A549 (cell line): ENCODE measurements at regions not wholly inside any gene's neighbourhood (a gene's known extent, or its start where the extent isn't known, plus 50 kb on each side); places are given as distances from the start of the nearest gene placed in this dataset.

ENCODE experiments used
- ATAC-seq, 2 experiments: fragments of 200-7000 bp in 1 of 2; fragments of >200 bp in 1 of 2; cut with Nextera tagmentation in 1 of 2; cut with Tn5 transposase in 1 of 2; 3 replicates each; pipeline versions ENCODE4 v1.8.0 to v1.9.1; 2018 to 2020; ENCODE audit warnings: mild to moderate bottlenecking in 1 of 2, moderate library complexity in 1 of 2
- CTCF ChIA-PET: fragments of 300-600 bp; sonication (Branson Sonifier 250); formaldehyde crosslinking; extraction: SDS; loops from one replicate; lab custom pipeline; 2021; ENCODE audit warnings: antibody characterized with exemption, inconsistent platforms; lab: Yijun Ruan, JAX
- POLR2A ChIA-PET: fragments of 350-600 bp; formaldehyde crosslinking; extraction: SDS; loops from one replicate; lab custom pipeline; 2021; ENCODE audit warnings: antibody characterized with exemption, inconsistent platforms; lab: Yijun Ruan, JAX
- DNase-seq, 2 experiments: peaks; one replicate each; pipeline versions ENCODE4 v3.0.0 to v3.0.0-alpha.2; 2011 to 2016; ENCODE audit warnings: low read depth in 1 of 2, low spot score in 1 of 2
- FAIRE-seq: peaks from 2 replicates; lab custom pipeline; 2011; peaks lifted over from hg19 to GRCh38; lab: Jason Lieb, UNC
- H3K27ac ChIP-seq, 2 experiments: fragments of >200 bp; sonication (Bioruptor Twin); formaldehyde crosslinking; 3 replicates each; pipeline ENCODE4 v1.5.1; 2016 to 2017
- H3K4me1 ChIP-seq: fragments of >200 bp; sonication (Bioruptor Twin); formaldehyde crosslinking; 3 replicates; pipeline ENCODE4 v1.6.1; 2016
- H3K4me2 ChIP-seq: fragments of >200 bp; sonication (Bioruptor Twin); formaldehyde crosslinking; 3 replicates; pipeline ENCODE4 v1.6.1; 2016
- H3K4me3 ChIP-seq: fragments of >200 bp; sonication (Bioruptor Twin); formaldehyde crosslinking; 3 replicates; pipeline ENCODE4 v1.5.1; 2016
- H3K9me3 ChIP-seq: fragments of >200 bp; sonication (Bioruptor Twin); formaldehyde crosslinking; 3 replicates; pipeline ENCODE4 v1.6.1; 2016
- BCL3 ChIP-seq: fragments of >200 bp; sonication (Bioruptor Twin); formaldehyde crosslinking; IDR thresholded peaks from 3 replicates; pipeline ENCODE4 v1.6.1; 2016
- CHD4 ChIP-seq: fragments of 200-600 bp; sonication (generic); IDR thresholded peaks from 2 replicates; pipeline ENCODE4 v1.6.1; 2016; ENCODE audit warnings: antibody characterized with exemption, mild to moderate bottlenecking, borderline replicate concordance
- ELK1 ChIP-seq: fragments of 150-350 bp; IDR thresholded peaks from 2 replicates; pipeline ENCODE4 v1.6.1; 2014; ENCODE audit warnings: low read depth, mild to moderate bottlenecking, low read length
- EP300 ChIP-seq, 2 experiments: fragments of >200 bp; sonication (Bioruptor Twin); formaldehyde crosslinking; IDR thresholded peaks; 2 replicates in 1 of 2; 3 replicates in 1 of 2; pipeline ENCODE4 v1.6.1; 2016 to 2017
- ESRRA ChIP-seq: fragments of 150-350 bp; IDR thresholded peaks from 2 replicates; pipeline ENCODE4 v1.6.1; 2014; ENCODE audit warnings: mild to moderate bottlenecking, low read length, borderline replicate concordance
- FOXS1 ChIP-seq: fragments of 250-450 bp; sonication (Bioruptor Pico); IDR thresholded peaks from 2 replicates; pipeline ENCODE4 v1.5.0; 2020; ENCODE audit warnings: mild to moderate bottlenecking, moderate library complexity
- GATA3 ChIP-seq: IDR thresholded peaks from 2 replicates; pipeline ENCODE4 v1.6.1; 2012; ENCODE audit warnings: borderline replicate concordance
- HDAC2 ChIP-seq: fragments of 200-600 bp; sonication (generic); IDR thresholded peaks from 2 replicates; pipeline ENCODE4 v1.6.1; 2016
- HEYL ChIP-seq: fragments of 250-450 bp; sonication (Bioruptor Pico); IDR thresholded peaks from 2 replicates; pipeline ENCODE4 v1.8.0; 2021; ENCODE audit warnings: mild to moderate bottlenecking, moderate library complexity
- HOXA7 ChIP-seq: fragments of 250-450 bp; sonication (Bioruptor Pico); IDR thresholded peaks from 2 replicates; pipeline ENCODE4 v1.5.0; 2020; ENCODE audit warnings: mild to moderate bottlenecking, moderate library complexity
- HOXB5 ChIP-seq: fragments of 250-450 bp; sonication (Bioruptor Pico); IDR thresholded peaks from 2 replicates; pipeline ENCODE4 v1.5.0; 2020; ENCODE audit warnings: mild to moderate bottlenecking, moderate library complexity
- JUN ChIP-seq, 2 experiments: fragments of >200 bp; sonication (Bioruptor Twin); formaldehyde crosslinking; IDR thresholded peaks; 2 replicates in 1 of 2; 3 replicates in 1 of 2; pipeline ENCODE4 v1.6.1; 2016 to 2017
- JUNB ChIP-seq: fragments of >200 bp; sonication (Bioruptor Twin); formaldehyde crosslinking; IDR thresholded peaks from 2 replicates; pipeline ENCODE4 v1.6.1; 2016
- KDM1A ChIP-seq: fragments of 200-600 bp; sonication (generic); IDR thresholded peaks from 2 replicates; pipeline ENCODE4 v1.6.1; 2016; ENCODE audit warnings: low read depth, mild to moderate bottlenecking
- MAZ ChIP-seq: fragments of 150-350 bp; IDR thresholded peaks from 2 replicates; pipeline ENCODE4 v1.6.1; 2014; ENCODE audit warnings: antibody characterized with exemption, low read depth, low read length, borderline replicate concordance
- NFE2L2 ChIP-seq: fragments of 150-350 bp; conservative IDR thresholded peaks from 2 replicates; pipeline ENCODE4 v1.6.1; 2014; ENCODE audit warnings: low read length
- PBX3 ChIP-seq: IDR thresholded peaks from 2 replicates; pipeline ENCODE4 v1.6.1; 2012
- PHF8 ChIP-seq: fragments of 200-600 bp; sonication (generic); IDR thresholded peaks from 2 replicates; pipeline ENCODE4 v1.6.1; 2016; ENCODE audit warnings: low read depth, mild to moderate bottlenecking, antibody characterized with exemption, moderate library complexity, borderline replicate concordance
- RAD21 ChIP-seq, 2 experiments: fragments of >200 bp in 1 of 2; sonication (Bioruptor Twin) in 1 of 2; formaldehyde crosslinking in 1 of 2; IDR thresholded peaks in 1 of 2; conservative IDR thresholded peaks in 1 of 2; 2 replicates in 1 of 2; 3 replicates in 1 of 2; pipeline ENCODE4 v1.6.1; 2012 to 2018; ENCODE audit warnings: inconsistent platforms in 1 of 2
- REST ChIP-seq: fragments of 200-600 bp; sonication (generic); IDR thresholded peaks from 2 replicates; pipeline ENCODE4 v1.6.1; 2016; ENCODE audit warnings: antibody characterized with exemption, mild to moderate bottlenecking, moderate library complexity
- RFX5 ChIP-seq: fragments of 450-650 bp; IDR thresholded peaks from 2 replicates; pipeline ENCODE4 v1.7.1; 2014; ENCODE audit warnings: antibody characterized with exemption, mild to moderate bottlenecking, moderate library complexity
- SMC3 ChIP-seq: fragments of >200 bp; sonication (Bioruptor Twin); formaldehyde crosslinking; IDR thresholded peaks from 3 replicates; pipeline ENCODE4 v1.6.1; 2018; ENCODE audit warnings: inconsistent platforms
- TP53 ChIP-seq: fragments of 250-450 bp; sonication (Bioruptor Pico); IDR thresholded peaks from 2 replicates; pipeline ENCODE4 v1.5.0; 2021; ENCODE audit warnings: mild to moderate bottlenecking, moderate library complexity
- USF2 ChIP-seq: fragments of 450-650 bp; IDR thresholded peaks from 2 replicates; pipeline ENCODE4 v1.6.1; 2014; ENCODE audit warnings: antibody characterized with exemption
- ZNF302 ChIP-seq: fragments of 250-450 bp; sonication (Bioruptor Pico); IDR thresholded peaks from 2 replicates; pipeline ENCODE4 v1.9.0; 2021; ENCODE audit warnings: inconsistent platforms, mild to moderate bottlenecking, moderate library complexity
- WGBS: methylation state at CpG from one replicate; pipeline ENCODE4 v1.1.6; 2017; ENCODE audit errors: missing lambda C conversion rate; 5-methylcytosine and 5-hydroxymethylcytosine counted together

- no peak for TF ChIP-seq REST
- no peak for TF ChIP-seq PHF8
- TF ChIP-seq JUN (IDR thresholded peaks at IDR 0.05), result no peak
- TF ChIP-seq CHD4, result no peak
- no peak for TF ChIP-seq ESRRA
- TF ChIP-seq NFE2L2, result no peak
- no peak for TF ChIP-seq TP53
- TF ChIP-seq JUNB, result no peak
- no peak for TF ChIP-seq BCL3
- TF ChIP-seq HOXB5 (CRISPR knock-in tag), result no peak
- no peak for TF ChIP-seq RAD21 (conservative IDR thresholded peaks at IDR 0.05 in 1 of 2, IDR thresholded peaks at IDR 0.05 in 1 of 2)
- TF ChIP-seq ELK1, result no peak
These were observed 1363.1 kb upstream of the PRR20A start (continued) for GRCh38 chr13:55777612-55778011.

- WGBS, result 17% methylated on average over 1 of the region's 1 CpG
- no peak overlapping the region for H3K27ac ChIP-seq
- no peak overlapping the region for H3K4me3 ChIP-seq
- CTCF ChIA-PET, result no interaction called here
- FAIRE-seq, result no peak
- TF ChIP-seq RFX5 (no peak), PBX3 (no peak), HOXA7 (CRISPR knock-in tag) (no peak), MAZ (no peak), NFE2L2 (no peak), HEYL (no peak), EP300 (IDR thresholded peaks at IDR 0.05) (no peak), SMC3 (no peak), HDAC2 (no peak), FOXS1 (CRISPR knock-in tag) (no peak), GATA3 (no peak), KDM1A (no peak), ZNF302 (no peak), USF2 (no peak)
- TF ChIP-seq, all 56 proteins: peak for 0
- no peaks in the 10 kb centered on the region for H3K9me3 ChIP-seq
- no peak for ATAC-seq
- no peak overlapping the region for H3K4me2 ChIP-seq
- POLR2A ChIA-PET, result no interaction called here
- DNase-seq, result no peak
- no peaks in the 10 kb centered on the region for H3K4me1 ChIP-seq
These were observed 1356.9 kb upstream of the PRR20A start for GRCh38 chr13:55783841-55784240.
